ENCODE measurements at regions not wholly inside any gene's neighbourhood (a gene's known extent, or its start where the extent isn't known, plus 50 kb on each side); places are given as distances from the start of the nearest gene placed in this dataset.

DNA sequence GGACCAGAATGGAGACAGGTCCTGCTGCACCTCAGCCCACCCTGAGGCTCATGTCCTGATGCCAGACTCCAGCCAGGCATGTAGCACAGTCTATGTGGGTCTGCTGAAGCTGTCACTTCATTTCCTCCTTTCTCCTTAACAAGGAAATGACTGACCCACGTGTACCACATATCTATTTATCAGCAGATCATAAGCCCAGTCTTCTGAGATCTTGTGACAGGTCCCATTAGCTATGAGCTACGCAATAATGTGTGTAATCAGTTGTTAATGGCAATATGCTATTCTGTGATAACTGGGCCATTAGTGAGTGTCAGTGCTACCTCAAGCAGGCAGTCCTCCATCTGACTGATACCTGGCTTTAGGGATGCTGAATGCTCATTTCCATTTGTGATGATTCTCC, 615.3 kb downstream of the BCL11A start:
- TF ChIP-seq NFRKB (IDR thresholded peaks at IDR 0.05) (no peak), SP1 (IDR thresholded peaks at IDR 0.05) (no peak), FOXA1 (IDR thresholded peaks at IDR 0.05) (no peak), FOXM1 (IDR thresholded peaks at IDR 0.05; ENCODE audit: borderline replicate concordance) (no peak)

Measured in HEK293T (cell line).